ENCODE measurements at regions not wholly inside any gene's neighbourhood (a gene's known extent, or its start where the extent isn't known, plus 50 kb on each side); places are given as distances from the start of the nearest gene placed in this dataset.

DNA sequence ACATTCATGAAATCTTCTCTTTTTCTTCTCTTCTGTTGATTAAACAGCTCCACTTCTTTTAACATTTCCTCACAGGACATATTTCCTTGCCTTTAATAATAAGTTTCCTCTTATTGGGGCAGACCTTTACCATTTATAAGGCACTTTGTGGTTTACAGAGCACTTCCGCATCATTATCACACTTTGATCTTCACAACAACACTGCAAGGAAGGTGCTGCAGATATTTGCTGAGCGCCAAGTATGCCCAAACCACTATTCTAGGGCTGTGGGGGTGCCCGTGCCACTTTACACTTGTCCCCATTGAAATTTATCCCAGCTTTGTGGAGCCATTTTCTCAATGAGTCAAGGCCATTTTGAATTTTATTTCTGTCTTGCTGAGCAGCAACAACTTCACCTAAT lies 246.6 kb downstream of the SS18 start:
- intact Hi-C loops (cut with micrococcal nuclease) = no loop called here
- Histone ChIP-seq H3K9me2 (replicated peaks; ENCODE audit: low read length) (no peaks in the 10 kb centered on the region), H2AFZ (ENCODE audit: low read length) (no peak overlapping the region), H3K36me3 (ENCODE audit: low read depth, low read length) (no peaks in the 10 kb centered on the region), H3K4me3 (ENCODE audit: low read length) (no peak overlapping the region), H3K27ac (ENCODE audit: low read length) (no peak overlapping the region), H3K79me2 (ENCODE audit: low read length) (no peaks in the 10 kb centered on the region), H3K9ac (ENCODE audit: low read length) (no peak overlapping the region), H4K20me1 (ENCODE audit: low read length) (no peaks in the 10 kb centered on the region), H3K9me3 (ENCODE audit: low read length) (no peaks in the 10 kb centered on the region), H3K4me1 (ENCODE audit: insufficient read depth, low read length) (no peaks in the 10 kb centered on the region), H3F3A (ENCODE audit: low read length, unreplicated experiment) (no peaks in the 10 kb centered on the region), H3K27me3 (ENCODE audit: low read length) (no peaks in the 10 kb centered on the region), H3K4me2 (ENCODE audit: low read length) (no peak overlapping the region)
- ATAC-seq (no peak), DNase-seq (no peak)
- TF ChIP-seq EZH2 (IDR thresholded peaks at IDR 0.05; ENCODE audit: low read length, unreplicated experiment) (no peak), EZH2phosphoT487 (IDR thresholded peaks at IDR 0.05; ENCODE audit: borderline replicate concordance, low read length) (no peak)
- TF ChIP-seq, protein P1, sequence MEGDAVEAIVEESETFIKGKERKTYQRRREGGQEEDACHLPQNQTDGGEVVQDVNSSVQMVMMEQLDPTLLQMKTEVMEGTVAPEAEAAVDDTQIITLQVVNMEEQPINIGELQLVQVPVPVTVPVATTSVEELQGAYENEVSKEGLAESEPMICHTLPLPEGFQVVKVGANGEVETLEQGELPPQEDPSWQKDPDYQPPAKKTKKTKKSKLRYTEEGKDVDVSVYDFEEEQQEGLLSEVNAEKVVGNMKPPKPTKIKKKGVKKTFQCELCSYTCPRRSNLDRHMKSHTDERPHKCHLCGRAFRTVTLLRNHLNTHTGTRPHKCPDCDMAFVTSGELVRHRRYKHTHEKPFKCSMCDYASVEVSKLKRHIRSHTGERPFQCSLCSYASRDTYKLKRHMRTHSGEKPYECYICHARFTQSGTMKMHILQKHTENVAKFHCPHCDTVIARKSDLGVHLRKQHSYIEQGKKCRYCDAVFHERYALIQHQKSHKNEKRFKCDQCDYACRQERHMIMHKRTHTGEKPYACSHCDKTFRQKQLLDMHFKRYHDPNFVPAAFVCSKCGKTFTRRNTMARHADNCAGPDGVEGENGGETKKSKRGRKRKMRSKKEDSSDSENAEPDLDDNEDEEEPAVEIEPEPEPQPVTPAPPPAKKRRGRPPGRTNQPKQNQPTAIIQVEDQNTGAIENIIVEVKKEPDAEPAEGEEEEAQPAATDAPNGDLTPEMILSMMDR (conservative IDR thresholded peaks at IDR 0.05; ENCODE audit: low read depth, low read length) = no peak
- POLR2A ChIA-PET (ENCODE audit: unreplicated experiment) = no interaction called here
- BruUV-seq (replicated peaks) = no TSS peak
- CTCF ChIA-PET = no interaction called here

DNA sequence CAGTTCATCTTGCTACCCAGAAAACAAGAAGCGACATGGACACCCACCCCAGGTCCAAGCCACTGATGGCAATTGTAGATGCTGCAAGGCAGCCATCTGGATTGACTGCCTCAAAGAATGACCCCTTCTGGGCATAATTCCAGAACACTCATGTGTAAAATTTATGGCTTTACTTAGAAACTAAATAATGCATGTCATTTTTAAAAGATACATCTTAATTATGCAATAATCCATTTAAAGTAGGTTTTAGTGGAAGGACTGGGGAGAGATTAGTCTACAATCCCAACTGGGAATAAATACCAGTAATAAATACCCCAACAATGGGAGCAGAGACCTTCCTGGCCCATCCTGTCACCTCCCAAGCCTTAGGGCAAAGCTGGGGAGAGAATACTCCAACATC lies 247.7 kb downstream of the SS18 start:
- CTCF ChIA-PET = no interaction called here
- TF ChIP-seq, protein P1 (conservative IDR thresholded peaks at IDR 0.05; ENCODE audit: low read depth, low read length) = no peak
- TF ChIP-seq EZH2phosphoT487 (IDR thresholded peaks at IDR 0.05; ENCODE audit: borderline replicate concordance, low read length) (no peak), EZH2 (IDR thresholded peaks at IDR 0.05; ENCODE audit: low read length, unreplicated experiment) (no peak)
- Histone ChIP-seq H3K9me2 (replicated peaks; ENCODE audit: low read length) (no peaks in the 10 kb centered on the region), H3K4me2 (ENCODE audit: low read length) (no peak overlapping the region), H3K9me3 (ENCODE audit: low read length) (no peaks in the 10 kb centered on the region), H3F3A (ENCODE audit: low read length, unreplicated experiment) (no peaks in the 10 kb centered on the region), H2AFZ (ENCODE audit: low read length) (no peak overlapping the region), H3K9ac (ENCODE audit: low read length) (no peak overlapping the region), H3K4me3 (ENCODE audit: low read length) (no peak overlapping the region), H4K20me1 (ENCODE audit: low read length) (no peaks in the 10 kb centered on the region), H3K79me2 (ENCODE audit: low read length) (no peaks in the 10 kb centered on the region), H3K27me3 (ENCODE audit: low read length) (no peaks in the 10 kb centered on the region; the same call in 1 of the 2 replicates), H3K27ac (ENCODE audit: low read length) (no peak overlapping the region), H3K36me3 (ENCODE audit: low read depth, low read length) (no peaks in the 10 kb centered on the region), H3K4me1 (ENCODE audit: insufficient read depth, low read length) (no peaks in the 10 kb centered on the region)
- POLR2A ChIA-PET (ENCODE audit: unreplicated experiment) = no interaction called here
- BruUV-seq (replicated peaks) = no TSS peak
- DNase-seq (no peak), ATAC-seq (no peak)
- intact Hi-C loops (cut with micrococcal nuclease) = no loop called here

DNA sequence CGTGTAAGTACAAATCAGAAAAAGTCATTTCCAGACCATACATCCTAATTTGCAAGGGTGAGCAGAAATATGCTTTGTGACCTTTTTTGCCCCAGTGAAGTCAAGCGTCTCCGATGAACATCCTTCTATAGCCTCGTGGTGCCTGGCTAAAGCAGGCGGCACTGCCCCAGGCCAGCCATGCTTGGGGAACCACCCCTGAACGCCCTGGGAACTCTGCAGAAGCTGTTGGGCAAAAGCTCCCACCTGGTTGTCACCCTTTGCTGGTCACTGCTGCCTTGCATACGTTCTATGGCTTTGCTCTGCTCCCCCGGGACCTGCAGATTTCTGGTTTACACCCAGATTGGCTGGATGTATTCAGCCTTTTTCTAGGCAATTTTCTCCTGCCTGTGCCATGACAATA lies 256.4 kb downstream of the SS18 start:
- H3K9me2 ChIP-seq (replicated peaks; ENCODE audit: low read length) = no peaks in the 10 kb centered on the region
- no peaks in the 10 kb centered on the region for H3K36me3 ChIP-seq (ENCODE audit: low read depth, low read length)
- intact Hi-C loops (cut with micrococcal nuclease) = no loop called here
- ATAC-seq (no peak), DNase-seq (no peak)
- no peaks in the 10 kb centered on the region for H3K4me1 ChIP-seq (ENCODE audit: insufficient read depth, low read length)
- H3F3A ChIP-seq (ENCODE audit: low read length, unreplicated experiment) = no peaks in the 10 kb centered on the region
- H3K79me2 ChIP-seq (ENCODE audit: low read length) = no peaks in the 10 kb centered on the region
- ChIA-PET CTCF (interaction anchor here (0.6 kb wide), 1 partner anchor 420 kb away, joined by 8 read pairs; no protein-coding TSS in a partner anchor), POLR2A (ENCODE audit: unreplicated experiment) (no interaction called here)
- no TSS peak for BruUV-seq (replicated peaks)
- peaks cover 12% of the 10 kb centered on the region; the same call in 1 of the 2 replicates for H3K27me3 ChIP-seq (ENCODE audit: low read length)
- H2AFZ ChIP-seq (ENCODE audit: low read length) = no peak overlapping the region
- TF ChIP-seq, protein P1 (conservative IDR thresholded peaks at IDR 0.05; ENCODE audit: low read depth, low read length) = no peak
- no peak for TF ChIP-seq EZH2 (IDR thresholded peaks at IDR 0.05; ENCODE audit: low read length, unreplicated experiment)
- no peak for TF ChIP-seq EZH2phosphoT487 (IDR thresholded peaks at IDR 0.05; ENCODE audit: borderline replicate concordance, low read length)
- H4K20me1 ChIP-seq (ENCODE audit: low read length) = no peaks in the 10 kb centered on the region
- H3K4me3 ChIP-seq (ENCODE audit: low read length) = no peak overlapping the region
- H3K27ac ChIP-seq (ENCODE audit: low read length) = no peak overlapping the region
- H3K9ac ChIP-seq (ENCODE audit: low read length) = no peak overlapping the region
- H3K9me3 ChIP-seq (ENCODE audit: low read length) = no peaks in the 10 kb centered on the region
- H3K4me2 ChIP-seq (ENCODE audit: low read length) = no peak overlapping the region
